ENCODE measurements at regions not wholly inside any gene's neighbourhood (a gene's known extent, or its start where the extent isn't known, plus 50 kb on each side); places are given as distances from the start of the nearest gene placed in this dataset.

- Mint-ChIP-seq H3K4me1 (ENCODE audit: low read depth) (no peaks in the 10 kb centered on the region), H3K36me3 (ENCODE audit: low read depth) (no peaks in the 10 kb centered on the region), H3K9me3 (no peaks in the 10 kb centered on the region), H3K27me3 (no peaks in the 10 kb centered on the region), H3K4me3 (no peak overlapping the region), H3K27ac (no peak overlapping the region)
- no peak overlapping the region for H3K27ac ChIP-seq (ENCODE audit: low read depth in 1 of 2, low read length in 2 of 2)
- ChIA-PET POLR2A (no interaction called here), CTCF (no interaction called here)
- H3K27me3 ChIP-seq (ENCODE audit: control insufficient read depth in 1 of 2, insufficient read depth in 2 of 2, low read length in 2 of 2): no peaks in the 10 kb centered on the region
- H3K4me3 ChIP-seq (ENCODE audit: low read length): no peak overlapping the region
- no peaks in the 10 kb centered on the region for H3K4me1 ChIP-seq (ENCODE audit: insufficient read depth, low read length)
- ATAC-seq (ENCODE audit: poor library complexity) (no peak), DNase-seq (no peak)
- intact Hi-C loops (cut with DNase I, micrococcal nuclease): no loop called here
- H3K36me3 ChIP-seq (ENCODE audit: insufficient read depth, low read length): no peaks in the 10 kb centered on the region
- H3K9me3 ChIP-seq (ENCODE audit: control insufficient read depth in 1 of 2, insufficient read depth in 1 of 2, low read length in 2 of 2): no peaks in the 10 kb centered on the region
- TF ChIP-seq CTCF (IDR thresholded peaks at IDR 0.05): no peak
Measured at GRCh38 chr2:160790738-160791137, 297.1 kb upstream of the RBMS1 start.

- ATAC-seq (ENCODE audit: poor library complexity) (no peak), DNase-seq (no peak)
- no peaks in the 10 kb centered on the region for H3K36me3 Mint-ChIP-seq (ENCODE audit: low read depth)
- no peaks in the 10 kb centered on the region for H3K9me3 Mint-ChIP-seq
- no peaks in the 10 kb centered on the region for H3K9me3 ChIP-seq (ENCODE audit: control insufficient read depth in 1 of 2, insufficient read depth in 1 of 2, low read length in 2 of 2)
- H3K4me3 ChIP-seq (ENCODE audit: low read length): no peak overlapping the region
- no peak overlapping the region for H3K27ac ChIP-seq (ENCODE audit: low read depth in 1 of 2, low read length in 2 of 2)
- intact Hi-C loops (cut with DNase I, micrococcal nuclease): no loop called here
- TF ChIP-seq CTCF (IDR thresholded peaks at IDR 0.05): no peak
- H3K27me3 Mint-ChIP-seq: no peaks in the 10 kb centered on the region
- H3K36me3 ChIP-seq (ENCODE audit: insufficient read depth, low read length): no peaks in the 10 kb centered on the region
- no peak overlapping the region for H3K4me3 Mint-ChIP-seq
- ChIA-PET CTCF (no interaction called here), POLR2A (no interaction called here)
- no peak overlapping the region for H3K27ac Mint-ChIP-seq
- no peaks in the 10 kb centered on the region for H3K4me1 Mint-ChIP-seq (ENCODE audit: low read depth)
- H3K4me1 ChIP-seq (ENCODE audit: insufficient read depth, low read length): no peaks in the 10 kb centered on the region
- no peaks in the 10 kb centered on the region for H3K27me3 ChIP-seq (ENCODE audit: control insufficient read depth in 1 of 2, insufficient read depth in 2 of 2, low read length in 2 of 2)
Measured at GRCh38 chr2:160791884-160792283, 298.3 kb upstream of the RBMS1 start.

GRCh38 chr2:160792837-160793236 is 299.2 kb upstream of the RBMS1 start:
- ATAC-seq (ENCODE audit: poor library complexity) (no peak), DNase-seq (no peak)
- no peaks in the 10 kb centered on the region for H3K27me3 Mint-ChIP-seq
- no peaks in the 10 kb centered on the region for H3K4me1 Mint-ChIP-seq (ENCODE audit: low read depth)
- no peak overlapping the region for H3K4me3 ChIP-seq (ENCODE audit: low read length)
- POLR2A ChIA-PET: no interaction called here
- no peak overlapping the region for H3K4me3 Mint-ChIP-seq
- H3K9me3 ChIP-seq (ENCODE audit: control insufficient read depth in 1 of 2, insufficient read depth in 1 of 2, low read length in 2 of 2): no peaks in the 10 kb centered on the region
- H3K27ac Mint-ChIP-seq: no peak overlapping the region
- CTCF ChIA-PET: no interaction called here
- no peaks in the 10 kb centered on the region for H3K36me3 Mint-ChIP-seq (ENCODE audit: low read depth)
- no peaks in the 10 kb centered on the region for H3K36me3 ChIP-seq (ENCODE audit: insufficient read depth, low read length)
- H3K27me3 ChIP-seq (ENCODE audit: control insufficient read depth in 1 of 2, insufficient read depth in 2 of 2, low read length in 2 of 2): no peaks in the 10 kb centered on the region
- no peak overlapping the region for H3K27ac ChIP-seq (ENCODE audit: low read depth in 1 of 2, low read length in 2 of 2)
- intact Hi-C loops (cut with DNase I, micrococcal nuclease): no loop called here
- H3K4me1 ChIP-seq (ENCODE audit: insufficient read depth, low read length): no peaks in the 10 kb centered on the region
- no peak for TF ChIP-seq CTCF (IDR thresholded peaks at IDR 0.05)
- H3K9me3 Mint-ChIP-seq: no peaks in the 10 kb centered on the region
